AG20443 (cell line): ENCODE measurements at regions not wholly inside any gene's neighbourhood (a gene's known extent, or its start where the extent isn't known, plus 50 kb on each side); places are given as distances from the start of the nearest gene placed in this dataset.

ENCODE experiments used
- DNase-seq: peaks from one replicate; pipeline ENCODE4 v3.0.0; 2012; ENCODE audit warnings: low spot score, mixed read lengths

DNA sequence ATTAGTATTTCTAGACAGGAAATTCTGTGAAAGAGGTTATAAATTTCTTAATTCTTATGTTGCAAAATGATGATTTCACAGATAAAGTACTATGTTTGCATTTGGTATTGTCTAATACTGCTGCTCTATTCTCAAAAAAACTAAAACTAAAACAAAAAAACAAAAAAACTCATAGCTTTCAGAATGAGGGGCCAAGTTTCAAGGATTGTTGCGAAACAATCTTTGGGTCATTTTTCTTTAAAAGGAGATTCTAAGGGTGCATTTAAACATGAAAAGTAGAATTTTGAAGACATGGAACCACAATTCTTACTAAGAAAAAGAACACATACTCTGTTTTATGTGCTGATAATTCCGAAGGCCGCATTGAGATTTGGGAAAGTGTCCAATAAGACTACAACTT lies 645.1 kb downstream of the ADGRL2 start:
- no peak for DNase-seq

DNA sequence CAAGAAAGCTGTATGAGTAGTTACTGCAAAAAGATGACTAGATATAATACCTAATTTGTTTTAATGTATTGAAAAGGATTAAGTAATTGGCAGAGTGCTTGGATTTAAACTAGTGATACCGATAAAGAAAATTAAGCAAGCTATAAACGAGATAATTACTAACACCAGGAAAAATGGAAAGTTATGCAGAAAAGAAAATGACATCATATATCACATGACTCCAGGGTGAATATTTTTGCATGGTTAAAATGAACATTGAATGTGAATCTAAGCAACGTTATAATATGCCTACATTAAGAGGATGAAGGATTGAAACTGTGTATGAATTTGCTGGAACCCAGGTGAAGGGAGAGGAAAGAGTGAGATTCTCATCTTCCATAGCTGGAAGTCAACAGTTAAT lies 644.4 kb downstream of the ADGRL2 start:
- no peak for DNase-seq

DNA sequence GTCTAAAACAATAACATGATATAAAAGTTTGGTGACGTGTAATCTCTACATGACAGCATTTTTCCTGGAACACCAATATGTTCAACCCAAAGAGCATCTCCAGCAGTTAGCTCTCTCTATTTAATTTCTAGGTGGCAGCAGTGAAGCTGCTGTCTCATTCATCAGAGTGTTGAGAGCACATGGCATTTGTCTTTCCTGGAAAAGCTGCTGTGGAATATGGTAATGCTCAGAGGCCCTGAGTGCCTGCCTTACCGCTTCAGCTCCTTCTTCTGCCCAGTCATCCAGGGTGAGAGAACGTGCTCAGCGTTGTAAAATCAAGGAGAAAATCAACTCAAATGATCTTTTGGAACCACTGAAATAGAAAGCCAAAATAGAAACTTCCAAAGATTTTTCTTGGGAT lies 640.7 kb downstream of the ADGRL2 start:
- DNase-seq, result no peak

DNA sequence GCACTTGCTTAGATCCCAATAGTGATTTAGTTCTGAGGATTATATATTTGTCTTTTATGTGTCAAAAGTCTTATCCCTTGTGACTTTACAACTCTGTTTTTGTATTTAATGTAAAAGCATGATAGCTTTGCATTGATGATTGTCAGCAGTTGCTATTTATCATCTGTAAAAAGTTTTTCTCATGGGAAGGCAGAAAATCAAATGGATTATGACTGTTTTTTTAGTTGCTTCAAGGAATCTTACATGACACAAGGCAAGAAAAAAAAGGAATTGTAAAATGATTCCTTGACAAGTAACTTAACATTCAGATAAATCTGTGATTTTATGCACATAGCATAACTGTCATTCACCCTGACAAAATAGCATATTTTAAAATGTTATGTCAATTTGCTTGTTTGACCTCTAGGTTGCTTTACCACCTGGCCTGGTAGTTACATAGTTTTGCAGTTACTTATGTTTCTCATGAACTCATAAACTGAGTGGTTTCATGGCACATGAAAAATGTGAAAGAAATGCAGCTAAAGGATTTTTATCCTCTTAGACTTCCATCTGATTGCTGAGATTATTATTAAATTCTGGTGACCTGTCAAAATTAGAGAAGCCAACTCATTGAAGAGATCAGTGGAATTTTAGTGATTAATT lies 622.6 kb downstream of the ADGRL2 start:
- DNase-seq, result no peak

DNA sequence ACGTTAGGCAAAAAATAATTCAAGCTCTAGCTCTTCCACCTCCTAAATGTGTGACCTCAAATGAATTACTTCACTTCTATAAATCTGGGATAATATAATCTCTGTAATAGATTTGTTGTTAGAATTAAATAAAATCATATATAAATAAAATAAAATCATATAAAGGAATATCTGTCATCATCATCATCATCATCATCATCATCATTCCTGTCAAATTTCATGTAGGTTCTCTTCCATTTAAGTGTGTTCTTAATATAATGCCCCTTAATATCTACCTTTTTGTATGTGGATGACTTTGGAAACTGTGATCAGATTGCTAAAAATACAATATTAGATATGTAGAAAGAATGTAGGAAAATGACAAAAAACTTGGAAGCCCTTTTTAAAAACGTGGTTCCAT lies 621.0 kb downstream of the ADGRL2 start:
- no peak for DNase-seq

DNA sequence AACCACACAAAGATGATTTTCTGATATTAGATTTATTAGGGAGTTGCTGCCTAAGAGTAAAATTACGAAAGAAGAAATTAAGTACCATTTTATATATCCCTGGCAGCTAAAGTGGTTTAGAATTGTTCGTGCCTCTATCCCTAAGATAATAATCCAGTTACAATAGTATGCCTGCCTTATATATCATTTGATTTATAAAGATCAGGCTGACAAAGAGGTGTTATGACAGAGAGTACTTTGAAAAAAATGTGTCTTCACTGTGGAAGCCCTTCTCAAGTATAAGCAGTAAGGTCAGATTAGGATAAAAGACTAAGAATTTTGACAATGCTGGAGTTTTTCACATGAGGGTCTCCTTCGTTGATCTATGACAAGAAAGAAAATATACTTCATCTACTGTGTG lies 619.9 kb downstream of the ADGRL2 start:
- no peak for DNase-seq

DNA sequence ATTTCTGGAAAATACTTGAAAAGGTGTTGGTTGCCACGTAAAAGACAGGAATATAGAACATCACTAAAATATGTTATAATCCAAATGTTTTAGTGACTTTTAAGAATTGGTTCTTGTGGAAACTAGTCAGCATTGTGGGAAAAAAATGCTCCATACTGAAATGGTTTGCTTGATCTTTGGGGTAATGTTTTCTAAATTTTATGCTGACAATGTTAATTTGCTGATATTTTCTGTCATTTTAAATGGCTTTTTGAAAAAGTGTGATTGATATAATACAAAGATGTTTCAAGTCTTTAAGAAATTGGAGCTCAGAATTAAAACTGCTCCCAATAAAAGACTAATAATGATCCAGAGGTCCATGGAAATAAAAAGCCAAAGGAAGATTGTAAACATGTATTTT lies 610.9 kb downstream of the ADGRL2 start:
- DNase-seq, result no peak

DNA sequence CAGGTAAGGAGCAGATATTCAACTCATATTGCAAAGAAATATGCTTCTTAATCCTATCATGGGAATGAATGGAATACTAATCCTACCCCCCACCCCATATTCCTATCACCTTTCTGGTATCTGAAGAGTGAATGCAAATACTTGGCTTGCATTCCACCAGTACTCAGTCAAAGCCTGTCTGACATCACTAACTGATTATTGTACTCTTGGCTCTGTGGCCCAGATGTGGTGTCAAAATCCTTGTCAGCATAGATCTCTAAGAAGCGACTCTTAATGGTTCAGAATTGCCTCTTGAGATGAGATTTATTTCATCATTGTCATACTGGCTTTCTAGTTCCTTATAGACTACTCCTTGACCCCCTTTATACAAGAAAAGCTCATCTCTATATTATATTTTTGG lies 604.6 kb downstream of the ADGRL2 start:
- no peak for DNase-seq

DNA sequence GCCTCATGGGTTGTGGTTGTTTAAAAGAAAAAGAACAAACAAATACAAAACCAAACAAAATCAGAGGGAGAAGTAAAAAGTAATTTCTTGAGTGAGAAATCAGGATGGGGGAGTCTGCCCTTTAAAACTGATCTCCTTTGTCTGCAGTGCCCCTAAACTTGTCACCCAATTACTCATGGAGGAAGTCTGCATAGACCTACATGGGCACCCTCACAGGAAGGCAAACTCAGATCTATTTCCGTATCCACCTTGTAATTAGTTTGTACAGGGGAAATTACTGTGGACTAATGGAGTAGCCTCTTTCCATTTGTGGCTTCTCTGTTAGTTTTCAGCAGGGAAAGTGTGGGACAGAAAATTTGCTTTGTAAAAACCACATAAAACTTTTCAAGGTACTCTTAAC lies 600.4 kb downstream of the ADGRL2 start:
- DNase-seq, result no peak

DNA sequence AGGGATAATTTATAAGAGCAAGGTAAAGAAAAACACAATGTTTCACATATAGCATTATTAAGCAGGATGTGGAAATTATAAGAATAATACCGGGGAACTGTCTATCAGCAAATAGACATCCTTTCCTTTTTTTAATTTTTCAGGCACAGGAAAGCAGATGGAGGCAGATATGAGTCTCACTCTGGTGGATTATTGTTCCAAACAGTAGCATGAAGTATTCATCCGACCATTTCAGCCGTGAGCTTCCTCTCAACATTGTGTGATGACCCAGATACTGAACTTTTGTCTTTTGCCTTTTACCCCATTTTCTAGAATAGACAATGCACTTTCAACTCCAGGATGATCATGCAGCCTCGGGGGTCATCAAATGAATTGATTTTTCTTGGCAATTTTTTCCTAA lies 599.8 kb downstream of the ADGRL2 start:
- DNase-seq, result no peak

DNA sequence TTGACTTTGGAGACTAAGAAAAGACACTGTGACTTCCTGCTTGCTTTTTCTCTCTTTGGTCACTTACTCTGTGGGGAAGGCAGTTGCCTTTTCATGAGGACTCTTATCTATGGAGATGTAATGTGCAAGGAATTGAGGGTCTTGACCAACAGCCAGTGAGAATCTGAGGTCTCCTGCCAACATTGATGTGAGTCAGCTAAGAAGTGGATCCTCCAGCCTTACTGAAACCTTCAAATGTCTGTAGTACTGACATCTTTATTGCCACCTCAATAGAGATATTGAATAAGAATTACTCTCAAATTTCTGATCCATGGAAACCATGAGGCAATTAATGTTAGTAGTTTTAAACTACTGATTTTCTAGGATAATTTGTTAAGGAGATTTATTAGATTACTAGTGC lies 598.4 kb downstream of the ADGRL2 start:
- no peak for DNase-seq

DNA sequence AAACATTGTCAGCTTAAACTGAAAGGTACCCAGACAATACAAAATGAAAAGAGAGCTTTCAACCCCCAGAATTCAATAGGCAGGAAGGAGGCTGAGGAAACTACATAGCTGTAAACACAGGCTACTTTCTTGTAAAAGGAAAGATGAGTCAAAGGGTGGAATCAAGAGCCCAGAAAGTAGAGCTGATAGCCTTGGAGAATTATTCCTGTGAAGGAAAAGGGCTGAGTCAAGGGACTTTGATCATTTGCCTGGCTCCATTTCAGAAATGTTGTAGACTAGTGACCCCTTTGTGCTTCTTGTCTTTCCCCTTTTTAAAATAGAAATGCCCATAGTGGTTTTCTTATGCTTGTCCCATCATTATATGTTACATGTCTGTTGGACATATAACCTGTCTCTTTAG lies 597.6 kb downstream of the ADGRL2 start:
- no peak for DNase-seq

DNA sequence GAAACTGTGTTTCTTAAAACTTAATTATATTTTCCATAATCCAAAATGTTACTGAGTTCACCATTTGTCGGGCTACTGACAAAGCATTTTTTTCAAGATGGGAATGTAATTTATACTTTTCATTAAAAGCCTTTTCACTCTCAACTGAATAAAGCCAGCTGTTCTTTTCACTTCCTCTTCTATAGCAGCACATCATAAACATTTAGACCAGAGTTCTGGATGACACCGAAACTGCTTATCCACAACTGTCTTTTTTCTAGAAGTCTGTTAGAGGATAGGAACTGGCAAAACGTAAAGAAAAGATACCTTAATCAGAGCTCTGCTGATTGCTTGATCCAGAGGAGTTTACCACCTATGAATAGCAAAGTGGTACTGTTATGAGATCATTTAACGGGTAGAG lies 594.7 kb downstream of the ADGRL2 start:
- DNase-seq, result no peak

DNA sequence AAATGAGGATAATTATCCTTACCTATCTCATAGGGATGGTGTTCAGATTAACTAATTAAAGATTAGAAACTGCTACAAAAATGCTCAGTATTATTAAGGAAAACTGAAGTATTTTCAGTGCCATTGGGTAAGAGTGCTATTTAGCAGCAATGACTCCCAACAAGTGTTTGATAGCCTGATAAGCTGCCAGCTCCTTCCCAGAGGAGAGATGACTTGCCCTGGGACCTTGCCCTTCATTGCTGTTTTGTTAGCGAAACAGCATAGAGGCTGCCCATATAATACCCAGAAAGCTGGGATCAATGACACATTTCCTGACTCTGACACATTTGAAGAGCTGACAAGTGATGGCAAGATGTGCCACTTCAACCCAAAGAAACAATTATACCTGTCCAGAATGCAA lies 592.2 kb downstream of the ADGRL2 start:
- DNase-seq, result no peak

DNA sequence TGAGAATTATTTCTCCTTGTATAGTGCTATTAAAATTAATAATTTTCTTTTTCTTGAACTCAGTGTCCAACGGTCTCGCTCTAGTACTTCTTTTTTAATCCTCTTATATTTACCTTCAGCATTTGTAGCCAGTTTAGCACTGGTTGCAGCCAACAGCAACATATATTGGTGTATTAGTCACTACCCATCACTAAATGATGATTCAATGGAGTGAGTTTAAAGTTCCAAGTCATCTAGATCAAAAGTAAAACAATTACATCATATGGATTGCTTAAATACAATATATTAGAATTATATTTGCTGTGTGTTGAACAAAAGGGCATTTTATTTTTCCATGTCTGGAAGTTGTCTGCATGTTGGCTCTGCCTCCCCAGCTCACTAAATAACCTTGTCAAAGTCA lies 591.8 kb downstream of the ADGRL2 start:
- no peak for DNase-seq

DNA sequence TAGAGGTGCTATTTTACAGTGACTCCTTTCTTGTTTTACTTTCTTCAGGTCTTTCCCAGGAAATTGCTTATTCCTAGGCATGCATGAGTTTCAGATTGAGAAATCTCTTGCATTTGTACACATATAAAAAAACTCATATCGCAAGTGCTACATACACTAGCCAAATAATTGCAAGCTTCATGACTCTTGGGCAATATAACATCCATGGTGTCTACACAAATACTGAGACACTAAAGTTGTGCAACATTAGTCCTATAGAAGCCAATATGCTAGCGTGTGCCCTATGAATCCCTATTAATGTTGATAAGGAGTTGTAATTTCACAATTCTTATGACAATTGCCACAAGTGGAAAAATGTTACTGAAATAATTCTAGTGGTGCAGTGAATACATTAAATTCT lies 591.0 kb downstream of the ADGRL2 start:
- no peak for DNase-seq

DNA sequence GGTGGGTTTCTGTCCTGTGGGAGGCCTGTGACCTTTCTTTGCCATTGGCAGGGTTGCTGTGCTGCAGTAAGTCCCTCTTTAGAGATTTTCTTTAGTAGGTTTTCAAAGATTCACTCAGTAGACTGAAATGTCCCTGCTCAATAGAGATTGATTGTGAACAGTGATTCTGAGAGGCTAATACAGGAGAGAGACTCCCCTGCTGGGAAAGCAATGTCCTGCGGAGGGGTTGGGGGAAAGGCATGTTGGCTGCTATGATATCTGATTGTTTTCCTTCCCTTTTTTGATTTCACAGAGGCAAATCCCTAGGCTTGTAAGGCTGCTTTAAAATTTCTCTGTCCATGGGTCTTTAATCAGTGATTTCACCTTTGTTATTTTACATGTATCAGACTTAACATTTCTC lies 589.9 kb downstream of the ADGRL2 start:
- DNase-seq, result no peak

DNA sequence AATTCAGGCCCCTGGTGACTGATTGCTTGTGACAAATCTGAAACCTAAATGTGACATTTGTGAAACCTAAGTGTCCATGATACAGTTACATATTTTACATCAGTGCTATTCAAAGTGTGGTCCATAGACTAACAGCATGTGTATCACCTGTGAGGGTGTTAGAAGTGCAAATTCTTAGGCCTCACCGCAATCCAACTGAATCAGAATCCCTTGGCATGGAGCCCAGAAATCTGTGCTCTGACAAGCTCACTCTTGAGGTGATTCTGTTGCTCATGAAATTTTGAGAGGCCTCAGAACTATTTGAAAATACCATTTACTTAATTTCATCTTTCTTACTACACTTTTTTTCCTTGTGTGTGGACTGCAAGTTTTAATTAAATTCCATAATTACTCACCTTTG lies 587.9 kb downstream of the ADGRL2 start:
- no peak for DNase-seq

DNA sequence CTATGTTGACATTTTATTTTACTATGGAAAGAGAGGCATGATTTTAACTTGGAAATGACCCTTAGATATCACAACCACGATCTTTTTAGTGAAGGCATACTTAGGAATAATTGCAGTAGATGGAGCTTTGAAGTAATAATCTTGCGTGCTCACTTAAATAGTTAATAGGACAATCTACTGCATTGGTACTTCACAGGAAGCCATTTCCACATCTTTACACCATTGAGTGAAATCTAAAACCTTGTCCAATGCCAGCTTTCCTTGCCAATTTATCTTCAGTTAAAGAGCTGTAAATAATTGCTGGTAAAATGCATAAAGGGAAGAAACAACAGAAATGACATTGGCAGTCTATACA lies 586.3 kb downstream of the ADGRL2 start:
- DNase-seq, result no peak

DNA sequence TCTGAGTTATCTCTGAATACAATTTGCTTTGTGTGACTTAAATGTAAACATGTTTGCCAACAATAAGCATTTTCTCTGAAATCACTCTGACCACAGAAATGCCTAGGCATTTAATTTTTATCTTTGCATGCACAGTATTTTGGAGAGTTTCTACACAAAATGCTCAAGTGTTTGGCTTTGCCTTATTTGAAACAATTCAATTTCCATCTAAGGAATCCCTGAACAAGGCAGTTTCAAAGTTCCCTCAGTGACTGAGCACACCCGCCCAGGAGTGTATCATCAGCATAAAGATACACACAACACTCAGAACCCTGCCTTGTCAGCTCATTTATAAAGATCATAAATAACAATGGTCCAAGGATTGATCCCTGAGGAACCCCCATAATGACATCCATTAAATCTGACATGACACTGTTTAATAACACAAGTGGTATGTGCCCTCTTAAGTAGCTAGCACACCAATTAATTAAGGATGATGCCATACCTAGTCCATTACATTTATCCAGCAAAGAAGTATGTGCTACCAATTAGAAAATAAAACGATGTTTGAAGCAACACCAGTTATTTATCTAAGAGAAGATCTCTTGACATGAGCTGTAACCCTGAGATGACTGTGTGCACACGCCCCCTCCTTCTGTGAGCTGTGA lies 585.8 kb downstream of the ADGRL2 start:
- DNase-seq, result no peak

DNA sequence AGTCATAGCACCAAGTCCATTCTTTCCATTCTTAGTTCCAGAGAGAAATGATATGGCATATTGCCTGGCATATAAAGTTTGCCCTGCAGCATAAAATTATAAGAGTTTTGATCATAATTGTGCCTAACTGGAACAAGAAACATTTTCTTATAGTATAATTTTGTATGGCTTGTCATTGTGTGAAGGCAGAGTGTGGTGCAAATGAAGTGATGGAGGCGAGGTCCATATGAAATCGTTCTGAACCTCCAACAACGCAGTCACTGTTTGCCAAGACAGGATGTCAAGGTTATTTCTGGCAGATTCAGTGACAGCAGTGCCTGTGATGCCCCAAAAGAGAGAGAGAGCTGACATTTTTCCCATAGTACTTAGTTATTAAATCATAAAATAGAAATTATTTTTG lies 584.0 kb downstream of the ADGRL2 start:
- DNase-seq, result no peak

DNA sequence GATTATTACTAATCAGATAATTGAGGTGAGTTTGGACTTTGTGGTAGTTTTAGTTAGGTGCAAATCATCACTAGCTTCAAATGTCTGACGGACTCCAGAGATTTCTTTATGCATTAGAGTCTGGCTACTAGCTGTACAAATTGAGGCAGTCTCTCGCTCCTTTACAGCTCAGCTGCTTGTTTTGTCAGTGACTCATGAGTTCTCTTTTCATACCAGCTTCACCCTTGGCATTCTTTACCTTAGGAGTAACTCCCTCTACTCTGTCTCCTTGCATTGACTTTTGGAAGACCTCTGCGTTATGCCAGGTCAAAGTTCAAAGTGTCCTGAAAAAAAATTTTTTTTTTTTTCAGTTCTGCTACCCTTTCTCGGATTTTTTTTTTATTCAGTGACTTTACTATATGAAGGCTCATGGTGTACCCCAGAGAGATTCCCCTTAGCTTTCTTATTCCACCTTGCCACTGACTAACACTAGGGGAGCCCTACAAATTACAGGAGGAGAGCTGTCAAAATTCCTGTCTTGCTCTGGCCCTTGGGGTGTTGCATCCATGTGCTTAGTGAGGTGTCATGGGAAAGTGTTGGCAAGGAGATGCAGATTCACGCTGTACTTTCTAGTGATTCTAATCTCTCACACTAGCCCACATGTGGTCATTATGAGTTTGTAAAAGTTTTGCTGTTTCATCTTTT lies 576.6 kb downstream of the ADGRL2 start:
- no peak for DNase-seq

DNA sequence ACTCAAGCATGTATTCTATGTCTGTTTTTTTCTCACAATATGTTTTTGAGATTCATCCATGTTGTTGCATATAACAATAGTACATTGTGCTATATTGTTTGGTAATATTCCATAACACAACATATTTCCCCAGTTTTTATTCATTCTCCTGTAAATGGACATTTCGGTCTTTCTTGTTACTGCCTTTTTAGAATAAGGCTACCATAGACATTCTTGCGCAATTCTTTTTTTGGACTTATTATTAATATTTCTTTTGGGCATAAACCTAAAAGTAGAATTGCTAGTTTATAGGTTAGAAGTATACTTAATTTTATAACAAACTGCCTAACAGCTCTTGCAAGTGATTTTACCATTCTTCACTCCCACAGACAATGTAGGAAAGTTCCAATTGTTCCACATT lies 573.0 kb downstream of the ADGRL2 start:
- DNase-seq, result no peak
